ENCODE measurements at regions not wholly inside any gene's neighbourhood (a gene's known extent, or its start where the extent isn't known, plus 50 kb on each side); places are given as distances from the start of the nearest gene placed in this dataset.

DNA sequence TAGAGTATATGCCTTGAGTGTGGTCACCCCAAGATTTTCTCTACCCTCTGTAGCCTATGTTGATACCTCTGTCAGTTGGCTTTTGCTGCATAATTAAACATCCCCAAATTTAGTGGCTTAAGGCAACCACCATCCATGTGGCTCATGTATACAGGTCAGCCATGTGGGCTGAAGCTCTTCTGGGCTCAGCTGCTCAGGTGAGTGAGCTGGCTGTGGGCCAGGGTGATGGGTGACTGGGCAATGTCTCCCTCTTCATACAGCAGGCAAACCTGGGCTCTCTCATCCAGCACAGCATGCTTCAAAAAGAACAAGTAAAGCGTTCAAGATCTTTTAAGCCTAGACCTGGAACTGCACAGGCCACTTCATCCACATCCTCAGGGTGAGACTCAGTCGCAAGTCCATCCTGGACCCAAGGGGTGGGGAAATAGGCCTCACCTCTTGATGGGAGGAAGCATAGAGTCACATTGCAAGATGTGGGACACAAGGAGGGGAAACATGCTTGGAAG is 188.2 kb upstream of the TAS2R1 start:
- TF ChIP-seq, protein P1, sequence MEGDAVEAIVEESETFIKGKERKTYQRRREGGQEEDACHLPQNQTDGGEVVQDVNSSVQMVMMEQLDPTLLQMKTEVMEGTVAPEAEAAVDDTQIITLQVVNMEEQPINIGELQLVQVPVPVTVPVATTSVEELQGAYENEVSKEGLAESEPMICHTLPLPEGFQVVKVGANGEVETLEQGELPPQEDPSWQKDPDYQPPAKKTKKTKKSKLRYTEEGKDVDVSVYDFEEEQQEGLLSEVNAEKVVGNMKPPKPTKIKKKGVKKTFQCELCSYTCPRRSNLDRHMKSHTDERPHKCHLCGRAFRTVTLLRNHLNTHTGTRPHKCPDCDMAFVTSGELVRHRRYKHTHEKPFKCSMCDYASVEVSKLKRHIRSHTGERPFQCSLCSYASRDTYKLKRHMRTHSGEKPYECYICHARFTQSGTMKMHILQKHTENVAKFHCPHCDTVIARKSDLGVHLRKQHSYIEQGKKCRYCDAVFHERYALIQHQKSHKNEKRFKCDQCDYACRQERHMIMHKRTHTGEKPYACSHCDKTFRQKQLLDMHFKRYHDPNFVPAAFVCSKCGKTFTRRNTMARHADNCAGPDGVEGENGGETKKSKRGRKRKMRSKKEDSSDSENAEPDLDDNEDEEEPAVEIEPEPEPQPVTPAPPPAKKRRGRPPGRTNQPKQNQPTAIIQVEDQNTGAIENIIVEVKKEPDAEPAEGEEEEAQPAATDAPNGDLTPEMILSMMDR (conservative IDR thresholded peaks at IDR 0.05; ENCODE audit: low read length) = no peak
- TF ChIP-seq EZH2phosphoT487 (IDR thresholded peaks at IDR 0.05; ENCODE audit: borderline replicate concordance, low read depth, low read length) = no peak
